DND-41 (cell line): ENCODE measurements at regions not wholly inside any gene's neighbourhood (a gene's known extent, or its start where the extent isn't known, plus 50 kb on each side); places are given as distances from the start of the nearest gene placed in this dataset.

ENCODE experiments used
- EZH2 ChIP-seq: IDR thresholded peaks from 3 replicates; pipeline ENCODE4 v1.6.1; 2012; ENCODE audit warnings: borderline replicate concordance, low read depth, mild to moderate bottlenecking, moderate library complexity, low read length, inconsistent platforms; ENCODE audit not compliant: severe bottlenecking
- TF ChIP-seq, protein P1 (sequence below): IDR thresholded peaks from 2 replicates; pipeline ENCODE4 v1.5.1; 2012; ENCODE audit warnings: borderline replicate concordance, low read length, moderate library complexity, mild to moderate bottlenecking; ENCODE audit not compliant: poor library complexity, severe bottlenecking; ENCODE audit errors: extremely low read depth

DNA sequence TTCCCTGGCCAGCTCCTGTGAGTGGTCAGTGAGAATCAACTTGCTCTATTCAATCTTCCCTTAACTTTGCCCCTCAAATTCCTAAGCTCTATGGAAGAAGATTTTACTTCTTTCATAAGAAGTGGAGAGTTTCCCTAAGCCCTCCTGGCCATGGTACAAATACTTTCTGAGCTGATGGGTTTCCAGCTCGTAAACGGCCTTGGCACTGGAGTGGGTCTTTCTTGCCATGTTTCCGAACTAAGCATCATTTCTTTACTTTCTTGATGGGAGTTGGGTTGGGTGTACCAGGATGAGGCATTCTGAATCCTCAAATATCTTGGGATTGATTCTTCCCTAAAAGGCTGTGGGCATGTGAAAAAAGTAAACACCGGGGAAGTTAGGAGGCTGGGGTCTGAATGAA is 72.5 kb downstream of the ACKR3 start:
- TF ChIP-seq, protein P1, sequence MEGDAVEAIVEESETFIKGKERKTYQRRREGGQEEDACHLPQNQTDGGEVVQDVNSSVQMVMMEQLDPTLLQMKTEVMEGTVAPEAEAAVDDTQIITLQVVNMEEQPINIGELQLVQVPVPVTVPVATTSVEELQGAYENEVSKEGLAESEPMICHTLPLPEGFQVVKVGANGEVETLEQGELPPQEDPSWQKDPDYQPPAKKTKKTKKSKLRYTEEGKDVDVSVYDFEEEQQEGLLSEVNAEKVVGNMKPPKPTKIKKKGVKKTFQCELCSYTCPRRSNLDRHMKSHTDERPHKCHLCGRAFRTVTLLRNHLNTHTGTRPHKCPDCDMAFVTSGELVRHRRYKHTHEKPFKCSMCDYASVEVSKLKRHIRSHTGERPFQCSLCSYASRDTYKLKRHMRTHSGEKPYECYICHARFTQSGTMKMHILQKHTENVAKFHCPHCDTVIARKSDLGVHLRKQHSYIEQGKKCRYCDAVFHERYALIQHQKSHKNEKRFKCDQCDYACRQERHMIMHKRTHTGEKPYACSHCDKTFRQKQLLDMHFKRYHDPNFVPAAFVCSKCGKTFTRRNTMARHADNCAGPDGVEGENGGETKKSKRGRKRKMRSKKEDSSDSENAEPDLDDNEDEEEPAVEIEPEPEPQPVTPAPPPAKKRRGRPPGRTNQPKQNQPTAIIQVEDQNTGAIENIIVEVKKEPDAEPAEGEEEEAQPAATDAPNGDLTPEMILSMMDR = no peak
- TF ChIP-seq EZH2 = no peak
